Calu3 (cell line): ENCODE measurements at regions not wholly inside any gene's neighbourhood (a gene's known extent, or its start where the extent isn't known, plus 50 kb on each side); places are given as distances from the start of the nearest gene placed in this dataset.

Source experiments
- BruUV-seq: library from RNA; stranded (reverse); fragments of 400-500 nt; replicated peaks from 2 replicates; lab custom pipeline; 2021; lab: Mats Ljungman, UMichigan
- CTCF ChIA-PET: fragments of 300-600 bp; sonication (Branson Sonifier 250); formaldehyde crosslinking; loops from one replicate; lab custom pipeline; 2022; ENCODE audit warnings: antibody characterized with exemption; lab: Charles Lee
- DNase-seq: peaks from one replicate; pipeline ENCODE4 v3.0.0; 2022
- H3K27ac Mint-ChIP-seq: one replicate; pipeline ENCODE4 v1.8.0; 2022; ENCODE audit warnings: mixed read lengths; ENCODE audit not compliant: unreplicated experiment
- H3K27me3 Mint-ChIP-seq: one replicate; pipeline ENCODE4 v1.8.0; 2022; ENCODE audit warnings: mixed read lengths; ENCODE audit not compliant: unreplicated experiment
- H3K36me3 Mint-ChIP-seq: one replicate; pipeline ENCODE4 v1.8.0; 2022; ENCODE audit warnings: mild to moderate bottlenecking, moderate library complexity, mixed read lengths; ENCODE audit not compliant: insufficient read depth, unreplicated experiment
- H3K4me1 Mint-ChIP-seq: one replicate; pipeline ENCODE4 v1.8.0; 2022; ENCODE audit warnings: mild to moderate bottlenecking, low read depth, mixed read lengths; ENCODE audit not compliant: unreplicated experiment
- H3K4me3 Mint-ChIP-seq: one replicate; pipeline ENCODE4 v1.8.0; 2022; ENCODE audit warnings: mild to moderate bottlenecking, low read depth, moderate library complexity, mixed read lengths; ENCODE audit not compliant: unreplicated experiment
- H3K9me3 Mint-ChIP-seq: one replicate; pipeline ENCODE4 v1.8.0; 2022; ENCODE audit warnings: low read depth, mixed read lengths; ENCODE audit not compliant: unreplicated experiment
- CTCF ChIP-seq: fragments of 200-600 bp; IDR thresholded peaks from one replicate; pipeline ENCODE4 v1.8.0; 2022; ENCODE audit warnings: antibody characterized with exemption; ENCODE audit not compliant: unreplicated experiment
- intact Hi-C: fragments of 100-400 bp; cut with micrococcal nuclease; formaldehyde crosslinking; loops from one replicate; pipeline ENCODE4 v1.10.0; 2022; ENCODE audit not compliant: unreplicated experiment

- no peak overlapping the region for H3K27ac Mint-ChIP-seq
- no peak overlapping the region for H3K4me3 Mint-ChIP-seq
- no TSS peak for BruUV-seq
- CTCF ChIA-PET: no interaction called here
- H3K36me3 Mint-ChIP-seq: no peaks in the 10 kb centered on the region
- intact Hi-C loops: no loop called here
- no peak for TF ChIP-seq CTCF
- peaks cover 2% of the 10 kb centered on the region for H3K9me3 Mint-ChIP-seq
- no peak for DNase-seq
- no peaks in the 10 kb centered on the region for H3K27me3 Mint-ChIP-seq
- H3K4me1 Mint-ChIP-seq: peaks cover 4% of the 10 kb centered on the region
Measured at GRCh38 chr4:176921256-176921655, 128.5 kb upstream of the VEGFC start.

- DNase-seq: no peak
- Mint-ChIP-seq H3K27me3 (no peaks in the 10 kb centered on the region), H3K9me3 (no peaks in the 10 kb centered on the region), H3K4me1 (peaks cover 7% of the 10 kb centered on the region), H3K4me3 (no peak overlapping the region), H3K36me3 (no peaks in the 10 kb centered on the region), H3K27ac (no peak overlapping the region)
- BruUV-seq: no TSS peak
- no peak for TF ChIP-seq CTCF
- intact Hi-C loops: no loop called here
- CTCF ChIA-PET: no interaction called here
Measured at GRCh38 chr4:176924238-176924637, 131.5 kb upstream of the VEGFC start.

- no peak for TF ChIP-seq CTCF
- Mint-ChIP-seq H3K4me1 (peaks cover 7% of the 10 kb centered on the region), H3K9me3 (no peaks in the 10 kb centered on the region), H3K27ac (no peak overlapping the region), H3K27me3 (no peaks in the 10 kb centered on the region), H3K36me3 (no peaks in the 10 kb centered on the region), H3K4me3 (no peak overlapping the region)
- no peak for DNase-seq
- CTCF ChIA-PET: no interaction called here
- BruUV-seq: no TSS peak
- intact Hi-C loops: no loop called here
Measured at GRCh38 chr4:176925962-176926361, 133.2 kb upstream of the VEGFC start.

DNA sequence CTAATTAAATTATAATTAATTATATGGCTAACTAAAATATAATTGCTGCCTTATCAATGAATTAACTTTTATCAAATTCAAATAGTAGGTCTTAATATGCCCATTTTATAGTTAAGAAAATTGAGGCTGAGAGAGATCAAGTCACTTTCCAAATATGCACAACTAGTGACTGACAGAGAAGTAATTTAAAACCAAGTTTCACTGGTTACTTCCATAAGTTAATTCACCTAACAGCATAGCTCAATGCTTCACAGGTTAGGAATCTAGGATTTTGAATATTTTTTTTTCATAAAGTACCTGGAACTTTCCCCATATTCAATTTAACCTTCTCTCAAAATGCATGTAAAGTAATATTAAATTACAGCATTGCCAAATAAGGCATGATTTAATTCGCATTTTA, 134.4 kb upstream of the VEGFC start:
- H3K27me3 Mint-ChIP-seq: no peaks in the 10 kb centered on the region
- no peaks in the 10 kb centered on the region for H3K9me3 Mint-ChIP-seq
- H3K4me3 Mint-ChIP-seq: no peak overlapping the region
- CTCF ChIA-PET: no interaction called here
- no peak overlapping the region for H3K27ac Mint-ChIP-seq
- intact Hi-C loops: no loop called here
- no peak for TF ChIP-seq CTCF
- H3K36me3 Mint-ChIP-seq: no peaks in the 10 kb centered on the region
- peaks cover 7% of the 10 kb centered on the region for H3K4me1 Mint-ChIP-seq
- no peak for DNase-seq
- BruUV-seq: no TSS peak
